ENCODE measurements at regions not wholly inside any gene's neighbourhood (a gene's known extent, or its start where the extent isn't known, plus 50 kb on each side); places are given as distances from the start of the nearest gene placed in this dataset.

DNA sequence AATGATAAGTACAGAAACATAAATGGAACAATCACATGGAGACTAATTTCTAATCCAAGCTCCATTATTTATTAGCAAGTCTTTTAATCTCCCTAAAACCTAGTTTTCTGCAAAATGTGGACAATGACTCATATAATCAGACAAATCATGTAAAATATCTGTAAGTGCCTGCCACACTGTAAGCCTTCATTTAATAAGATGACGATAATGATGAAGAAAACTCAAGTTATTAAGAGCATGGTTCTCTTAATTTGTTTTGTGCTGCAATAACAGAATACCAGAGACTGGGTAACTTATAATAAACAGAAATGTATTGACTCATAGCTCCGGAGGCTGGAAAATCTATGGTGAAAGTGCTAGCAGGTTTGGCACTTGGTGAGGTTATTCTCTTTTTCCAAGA, 535.3 kb upstream of the LRFN5 start:
- Histone ChIP-seq H3K9me3 (no peaks in the 10 kb centered on the region), H3K4me1 (no peaks in the 10 kb centered on the region), H3K27me3 (no peaks in the 10 kb centered on the region), H3K4me3 (no peak overlapping the region), H3K27ac (no peak overlapping the region), H3K36me3 (no peaks in the 10 kb centered on the region)
- intact Hi-C loops (cut with DNase I), result no loop called here
- DNase-seq, result no peak
- WGBS, 2 donors, result 86 to 91% methylated on average over 2 of the region's 2 CpGs
- no peak for TF ChIP-seq POLR2A (IDR thresholded peaks at IDR 0.05)
- TF ChIP-seq, protein P1, sequence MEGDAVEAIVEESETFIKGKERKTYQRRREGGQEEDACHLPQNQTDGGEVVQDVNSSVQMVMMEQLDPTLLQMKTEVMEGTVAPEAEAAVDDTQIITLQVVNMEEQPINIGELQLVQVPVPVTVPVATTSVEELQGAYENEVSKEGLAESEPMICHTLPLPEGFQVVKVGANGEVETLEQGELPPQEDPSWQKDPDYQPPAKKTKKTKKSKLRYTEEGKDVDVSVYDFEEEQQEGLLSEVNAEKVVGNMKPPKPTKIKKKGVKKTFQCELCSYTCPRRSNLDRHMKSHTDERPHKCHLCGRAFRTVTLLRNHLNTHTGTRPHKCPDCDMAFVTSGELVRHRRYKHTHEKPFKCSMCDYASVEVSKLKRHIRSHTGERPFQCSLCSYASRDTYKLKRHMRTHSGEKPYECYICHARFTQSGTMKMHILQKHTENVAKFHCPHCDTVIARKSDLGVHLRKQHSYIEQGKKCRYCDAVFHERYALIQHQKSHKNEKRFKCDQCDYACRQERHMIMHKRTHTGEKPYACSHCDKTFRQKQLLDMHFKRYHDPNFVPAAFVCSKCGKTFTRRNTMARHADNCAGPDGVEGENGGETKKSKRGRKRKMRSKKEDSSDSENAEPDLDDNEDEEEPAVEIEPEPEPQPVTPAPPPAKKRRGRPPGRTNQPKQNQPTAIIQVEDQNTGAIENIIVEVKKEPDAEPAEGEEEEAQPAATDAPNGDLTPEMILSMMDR (IDR thresholded peaks at IDR 0.05), result no peak

DNA sequence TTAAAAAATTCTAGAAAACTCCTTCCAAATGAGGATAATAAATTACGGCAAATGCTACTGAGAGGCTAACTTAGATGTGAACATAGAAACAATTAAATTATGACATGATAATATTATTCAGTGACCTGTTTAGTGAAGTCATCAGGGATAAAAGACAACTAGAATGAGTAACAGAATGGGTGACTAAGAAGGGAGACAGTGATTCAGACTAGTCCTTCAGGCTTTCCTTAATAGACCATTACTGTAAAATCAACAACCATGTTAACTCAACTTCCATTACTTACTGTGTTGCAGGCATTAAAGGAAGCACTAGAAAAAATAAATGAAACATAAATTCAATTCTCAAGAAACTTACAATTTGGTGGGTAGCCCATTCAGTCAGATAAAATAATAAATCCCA, 543.9 kb upstream of the LRFN5 start:
- Histone ChIP-seq H3K27ac (no peak overlapping the region), H3K4me3 (no peak overlapping the region), H3K9me3 (no peaks in the 10 kb centered on the region), H3K4me1 (no peaks in the 10 kb centered on the region), H3K27me3 (no peaks in the 10 kb centered on the region), H3K36me3 (no peaks in the 10 kb centered on the region)
- TF ChIP-seq, protein P1 (IDR thresholded peaks at IDR 0.05), result no peak
- no peak for TF ChIP-seq POLR2A (IDR thresholded peaks at IDR 0.05)
- DNase-seq, result no peak
- WGBS, 2 donors, result 0 to 40% methylated on average over 1 of the region's 1 CpG
- intact Hi-C loops (cut with DNase I), result no loop called here

DNA sequence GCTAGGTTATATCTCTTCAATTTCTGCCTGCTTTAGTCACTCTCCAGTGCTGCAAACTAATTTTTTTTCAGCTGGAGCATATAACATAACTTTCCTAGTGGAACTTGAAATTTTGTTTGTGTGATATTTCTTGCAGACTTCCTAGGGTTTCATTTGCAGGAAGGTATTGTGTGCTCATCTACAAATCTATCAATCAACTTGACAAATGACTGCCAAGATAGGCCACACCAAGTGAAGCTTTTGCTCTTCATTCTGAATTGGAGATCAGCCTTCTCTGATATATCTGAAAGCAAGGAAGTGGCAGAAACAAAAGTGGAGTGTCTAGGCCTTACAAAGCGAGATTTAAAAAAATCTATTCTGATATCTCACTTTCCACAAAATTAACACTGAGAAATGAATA, 551.1 kb upstream of the LRFN5 start:
- 42 to 47% methylated on average over 1 of the region's 1 CpG for WGBS, 2 donors
- Histone ChIP-seq H3K27ac (no peak overlapping the region), H3K27me3 (no peaks in the 10 kb centered on the region), H3K4me1 (no peaks in the 10 kb centered on the region), H3K36me3 (no peaks in the 10 kb centered on the region), H3K4me3 (no peak overlapping the region), H3K9me3 (no peaks in the 10 kb centered on the region)
- TF ChIP-seq POLR2A (IDR thresholded peaks at IDR 0.05), result no peak
- TF ChIP-seq, protein P1 (IDR thresholded peaks at IDR 0.05), result no peak
- DNase-seq, result no peak
- intact Hi-C loops (cut with DNase I), result no loop called here

GRCh38 chr14:41051801-41052200, 554.9 kb upstream of the LRFN5 start:
- Histone ChIP-seq H3K27me3 (no peaks in the 10 kb centered on the region), H3K27ac (no peak overlapping the region), H3K4me1 (no peaks in the 10 kb centered on the region), H3K9me3 (no peaks in the 10 kb centered on the region), H3K36me3 (no peaks in the 10 kb centered on the region), H3K4me3 (no peak overlapping the region)
- DNase-seq, result no peak
- no peak for TF ChIP-seq POLR2A (IDR thresholded peaks at IDR 0.05)
- TF ChIP-seq, protein P1 (IDR thresholded peaks at IDR 0.05), result no peak
- WGBS, 2 donors, result 28 to 29% methylated on average over 2 to 3 of the region's 7 CpGs
- intact Hi-C loops (cut with DNase I), result no loop called here

GRCh38 chr14:41047763-41048162, 558.9 kb upstream of the LRFN5 start:
- H3K27me3 ChIP-seq, result no peaks in the 10 kb centered on the region
- no peak for TF ChIP-seq POLR2A (IDR thresholded peaks at IDR 0.05)
- TF ChIP-seq, protein P1 (IDR thresholded peaks at IDR 0.05), result no peak
- H3K36me3 ChIP-seq, result no peaks in the 10 kb centered on the region
- H3K27ac ChIP-seq, result no peak overlapping the region
- no peaks in the 10 kb centered on the region for H3K9me3 ChIP-seq
- H3K4me1 ChIP-seq, result no peaks in the 10 kb centered on the region
- 0% methylated on average over 1 of the region's 1 CpG for whole genome bisulfite sequencing, 2 donors
- DNase-seq, result no peak
- intact Hi-C loops (cut with DNase I), result no loop called here
- H3K4me3 ChIP-seq, result no peak overlapping the region
